ENCODE measurements at regions not wholly inside any gene's neighbourhood (a gene's known extent, or its start where the extent isn't known, plus 50 kb on each side); places are given as distances from the start of the nearest gene placed in this dataset.
A peak's percentile ranks its signal among the peaks of the same experiment; 100 is the strongest.
"Not testable (repeated sequence)": the region's sequence is repeated elsewhere in the genome, so short reads cannot be mapped to it uniquely, and the experiment has no call there.

DNA sequence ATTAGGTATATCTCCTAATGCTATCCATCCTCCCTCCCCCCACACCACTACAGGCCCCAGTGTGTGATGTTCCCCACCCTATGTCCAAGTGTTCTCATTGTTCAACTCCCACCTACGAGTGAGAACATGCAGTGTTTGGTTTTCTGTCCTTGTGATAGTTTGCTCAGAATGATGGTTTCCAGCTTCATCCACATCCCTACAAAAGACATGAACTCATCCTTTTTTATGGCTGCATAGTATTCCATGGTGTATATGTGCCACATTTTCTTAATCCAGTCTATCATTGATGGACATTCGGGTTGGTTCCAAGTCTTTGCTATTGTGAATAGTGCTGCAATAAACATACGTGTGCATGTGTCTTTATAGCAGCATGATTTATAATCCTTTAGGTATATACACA, 53.8 kb upstream of the HIVEP2 start:
- not testable (repeated sequence) for DNase-seq (ENCODE audit: low read depth)

- no peak for DNase-seq (ENCODE audit: low read depth)
Measured at GRCh38 chr6:143000811-143001210, 55.8 kb upstream of the HIVEP2 start.

DNA sequence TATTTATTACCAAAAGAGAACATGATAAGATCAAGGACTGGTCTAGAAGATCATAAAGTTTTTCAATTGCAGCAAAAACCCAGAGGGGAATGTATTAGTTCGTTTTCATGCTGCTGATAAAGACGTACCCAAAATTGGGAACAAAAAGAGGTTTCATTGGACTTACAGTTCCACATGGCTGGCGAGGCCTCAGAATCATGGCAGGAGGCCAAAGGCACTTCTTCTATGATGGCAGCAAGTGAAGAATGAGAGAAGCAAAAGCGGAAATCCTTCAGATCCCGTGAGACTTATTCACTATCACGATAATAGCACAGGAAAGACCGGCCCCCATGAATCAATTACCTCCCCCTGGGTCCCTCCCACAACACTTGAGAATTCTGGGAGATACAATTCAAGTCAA, 57.7 kb upstream of the HIVEP2 start:
- no peak for DNase-seq (ENCODE audit: low read depth)

DNA sequence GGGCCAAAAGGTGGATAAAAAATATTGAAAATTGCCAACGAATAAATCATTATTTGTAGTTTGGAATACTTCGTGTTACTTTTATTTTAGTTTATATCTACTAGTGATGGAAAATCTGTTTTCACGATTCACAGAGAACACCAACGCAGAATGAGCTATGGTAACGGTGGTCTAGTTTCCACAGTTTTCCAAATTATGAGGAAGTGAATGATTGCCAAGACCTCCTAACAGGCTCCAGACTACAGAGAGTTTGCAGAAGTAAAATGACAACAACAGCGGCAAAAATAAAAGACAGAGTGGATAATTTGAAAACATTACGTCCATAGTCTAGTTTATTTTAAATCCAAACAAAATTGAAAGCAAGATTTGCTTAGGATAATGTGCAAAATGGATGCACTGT, 57.0 kb upstream of the AIG1 start:
- DNase-seq (ENCODE audit: low read depth), result no peak

DNA sequence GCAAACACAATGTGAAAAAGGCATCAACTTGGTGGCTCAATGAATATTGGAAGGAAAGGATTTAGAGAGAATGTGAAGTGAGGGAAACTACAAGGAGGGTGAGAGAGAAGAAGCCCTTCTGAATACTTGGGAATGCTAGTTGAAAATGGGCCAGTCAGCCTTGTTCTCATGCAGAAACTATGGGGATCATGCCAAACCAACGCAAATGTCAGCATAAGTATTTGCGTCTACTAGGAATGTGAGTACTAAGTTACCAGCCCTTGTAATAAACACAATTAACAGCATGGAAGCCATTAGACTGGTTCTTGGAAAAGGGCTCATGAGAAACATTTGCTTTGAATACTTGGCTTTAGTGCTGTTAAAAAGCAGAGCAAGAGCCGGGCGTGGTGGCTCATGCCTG, 54.9 kb upstream of the AIG1 start:
- no peak for DNase-seq (ENCODE audit: low read depth)

DNA sequence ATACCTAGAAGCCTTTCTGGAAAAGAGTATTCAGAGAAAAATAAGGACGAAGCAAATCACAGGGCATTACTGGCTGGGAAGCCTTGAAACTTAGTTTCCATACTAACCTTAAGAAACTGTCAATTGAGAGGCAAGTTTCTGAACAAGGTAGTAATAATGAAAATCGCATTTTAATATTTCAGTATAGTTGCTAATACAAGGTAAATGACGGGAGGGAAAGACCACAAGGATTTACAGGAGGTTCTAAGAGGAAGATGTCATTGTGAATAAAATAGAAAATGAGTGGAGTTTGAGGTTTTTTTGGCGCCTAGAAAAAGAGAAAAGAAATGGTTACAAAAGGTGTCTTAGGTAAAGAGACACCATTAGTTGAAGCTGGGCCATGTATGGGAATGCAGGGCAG, 53.9 kb upstream of the AIG1 start:
- no peak for DNase-seq (ENCODE audit: low read depth)

- DNase-seq (ENCODE audit: low read depth), result peak; percentile 28
Measured at GRCh38 chr6:143007646-143008045, 53.0 kb upstream of the AIG1 start.

- DNase-seq (ENCODE audit: low read depth), result no peak
Measured at GRCh38 chr6:143009851-143010250, 50.8 kb upstream of the AIG1 start.

Measured in iris pigment epithelial cell (primary cell).